AG09309 (cell line): ENCODE measurements at regions not wholly inside any gene's neighbourhood (a gene's known extent, or its start where the extent isn't known, plus 50 kb on each side); places are given as distances from the start of the nearest gene placed in this dataset.

Source experiments
- DNase-seq: peaks from one replicate; pipeline ENCODE4 v3.0.0-alpha.2; 2010; ENCODE audit warnings: low read depth
- H3K4me3 ChIP-seq: 2 replicates; pipeline ENCODE4 v1.5.1; 2011; ENCODE audit warnings: mild to moderate bottlenecking, low read depth, low read length, moderate library complexity; ENCODE audit not compliant: control insufficient read depth
- CTCF ChIP-seq: IDR thresholded peaks from 2 replicates; pipeline ENCODE4 v1.5.1; 2011; ENCODE audit warnings: mild to moderate bottlenecking, low read depth, low read length, inconsistent platforms; ENCODE audit not compliant: insufficient read depth, control insufficient read depth; ENCODE audit errors: missing control alignments

DNA sequence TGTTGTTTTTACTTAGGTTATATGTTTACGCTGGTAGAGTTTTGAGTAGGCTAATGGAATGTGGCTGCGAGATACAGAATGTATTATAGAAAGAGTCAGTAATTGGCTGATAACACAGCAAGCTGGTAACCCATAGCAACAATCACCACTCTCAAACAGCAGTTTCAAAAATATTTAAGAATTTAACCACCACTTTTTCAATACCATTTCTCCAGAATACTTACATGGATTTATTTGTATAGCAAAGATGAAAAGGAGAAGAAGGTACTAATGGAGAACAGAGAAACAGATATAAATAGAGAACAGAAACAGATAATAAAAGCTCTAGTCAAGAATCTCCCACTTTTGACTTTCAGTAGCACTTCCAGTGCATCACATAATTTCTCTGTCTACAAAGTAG lies 188.3 kb upstream of the SLC39A10 start:
- DNase-seq: no peak
- TF ChIP-seq CTCF: no peak

DNA sequence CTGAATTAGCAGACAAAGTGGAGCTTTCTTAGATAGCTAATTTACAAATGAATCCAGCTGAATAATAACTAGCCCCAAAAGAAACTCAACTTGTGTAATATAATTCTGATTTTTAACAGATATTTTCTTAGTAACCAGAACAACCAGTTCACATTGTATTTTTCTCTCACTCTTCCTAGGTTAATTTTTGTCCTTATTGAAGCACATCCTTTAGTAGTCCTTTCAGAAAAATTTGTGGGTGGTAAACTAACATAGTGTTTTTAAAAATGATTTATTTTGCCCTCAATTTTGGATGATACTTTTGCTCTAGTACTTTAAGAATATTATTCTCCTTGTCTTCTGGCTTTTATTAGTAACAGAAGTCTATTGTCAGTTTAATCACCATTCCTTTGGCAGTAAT lies 190.6 kb upstream of the SLC39A10 start:
- no peak for DNase-seq
- no peak overlapping the region for H3K4me3 ChIP-seq
- no peak for TF ChIP-seq CTCF

More for the DNA sequence above, 188.3 kb upstream of the SLC39A10 start:
- no peak overlapping the region for H3K4me3 ChIP-seq

DNA sequence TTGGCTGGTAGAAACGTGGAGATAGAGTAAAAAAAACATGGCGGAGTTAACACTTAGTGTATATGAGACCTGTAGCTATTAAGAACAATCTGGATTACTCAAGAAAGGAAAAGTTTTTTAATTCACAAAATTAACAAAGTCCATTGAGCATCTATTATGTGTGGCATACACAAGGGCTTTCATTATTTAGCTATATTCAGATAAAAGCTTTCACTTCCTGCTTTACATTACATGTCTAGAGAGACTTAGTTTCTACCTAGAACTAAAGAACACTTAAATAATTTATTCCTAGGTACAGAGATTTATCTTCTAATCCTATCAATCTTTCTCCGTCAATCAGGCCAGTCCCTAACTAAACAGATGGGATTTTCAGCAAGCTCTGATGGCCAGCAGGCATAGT lies 196.0 kb upstream of the SLC39A10 start:
- H3K4me3 ChIP-seq: no peak overlapping the region
- TF ChIP-seq CTCF: no peak
- no peak for DNase-seq

- H3K4me3 ChIP-seq: no peak overlapping the region
- no peak for TF ChIP-seq CTCF
- no peak for DNase-seq
These were observed 198.1 kb upstream of the SLC39A10 start for GRCh38 chr2:195458936-195459335.

- DNase-seq: no peak
- no peak overlapping the region for H3K4me3 ChIP-seq
- TF ChIP-seq CTCF: no peak
These were observed 199.2 kb upstream of the SLC39A10 start for GRCh38 chr2:195457873-195458272.

DNA sequence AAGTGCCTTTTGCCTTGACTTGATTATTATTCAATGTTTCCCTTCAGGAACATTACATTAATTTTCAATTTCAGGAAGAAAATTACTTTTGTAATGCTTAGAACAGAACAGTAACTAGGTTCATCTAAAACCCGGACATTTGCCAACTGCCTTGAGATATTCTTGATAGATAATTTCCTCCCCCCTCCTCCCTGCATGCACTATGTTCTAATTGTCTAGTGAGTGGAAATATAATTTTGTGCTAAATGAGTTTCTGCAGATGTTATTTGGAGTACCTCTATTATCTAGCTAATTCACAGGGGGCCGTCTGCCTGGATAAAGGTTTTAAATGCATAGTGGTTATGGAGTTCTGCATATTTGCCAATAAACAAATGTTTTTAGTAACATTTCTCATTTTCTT lies 200.3 kb upstream of the SLC39A10 start:
- no peak for TF ChIP-seq CTCF
- DNase-seq: no peak
- no peak overlapping the region for H3K4me3 ChIP-seq

GRCh38 chr2:195451160-195451559 lies 205.9 kb upstream of the SLC39A10 start:
- no peak overlapping the region for H3K4me3 ChIP-seq
- no peak for TF ChIP-seq CTCF
- DNase-seq: no peak
